ENCODE measurements at regions not wholly inside any gene's neighbourhood (a gene's known extent, or its start where the extent isn't known, plus 50 kb on each side); places are given as distances from the start of the nearest gene placed in this dataset.

GRCh38 chr7:124457841-124458240 is 307.8 kb downstream of the GPR37 start:
- no peak for TF ChIP-seq CTCF (IDR thresholded peaks at IDR 0.05)
- TF ChIP-seq EZH2 (IDR thresholded peaks at IDR 0.05), result no peak
